ENCODE measurements at regions not wholly inside any gene's neighbourhood (a gene's known extent, or its start where the extent isn't known, plus 50 kb on each side); places are given as distances from the start of the nearest gene placed in this dataset.
"Not testable (repeated sequence)": the region's sequence is repeated elsewhere in the genome, so short reads cannot be mapped to it uniquely, and the experiment has no call there.

- Mint-ChIP-seq H3K36me3 (peaks cover 31% of the 10 kb centered on the region), H3K9me3 (peaks cover 33% of the 10 kb centered on the region)
- H3K27me3 Mint-ChIP-seq (ENCODE audit: low read depth); DNase-seq (ENCODE audit: low spot score); POLR2A ChIA-PET; ATAC-seq; CTCF ChIA-PET; H3K4me3 Mint-ChIP-seq; H3K4me1 Mint-ChIP-seq; H3K27ac Mint-ChIP-seq: not testable (repeated sequence)
Measured at GRCh38 chr4:49570248-49570647, 584.2 kb downstream of the CWH43 start.

GRCh38 chr4:49573666-49574215 lies 587.7 kb downstream of the CWH43 start:
- POLR2A ChIA-PET; H3K4me3 Mint-ChIP-seq; H3K4me1 Mint-ChIP-seq; H3K27me3 Mint-ChIP-seq (ENCODE audit: low read depth); H3K27ac Mint-ChIP-seq; CTCF ChIA-PET; ATAC-seq; DNase-seq (ENCODE audit: low spot score): not testable (repeated sequence)
- peaks cover 40% of the 10 kb centered on the region for H3K9me3 Mint-ChIP-seq
- peaks cover 40% of the 10 kb centered on the region for H3K36me3 Mint-ChIP-seq

- H3K4me3 Mint-ChIP-seq; CTCF ChIA-PET; DNase-seq (ENCODE audit: low spot score); H3K27me3 Mint-ChIP-seq (ENCODE audit: low read depth); H3K4me1 Mint-ChIP-seq; ATAC-seq; H3K27ac Mint-ChIP-seq; POLR2A ChIA-PET: not testable (repeated sequence)
- Mint-ChIP-seq H3K36me3 (peaks cover 35% of the 10 kb centered on the region), H3K9me3 (peaks cover 38% of the 10 kb centered on the region)
Measured at GRCh38 chr4:49575250-49575649, 589.2 kb downstream of the CWH43 start.

DNA sequence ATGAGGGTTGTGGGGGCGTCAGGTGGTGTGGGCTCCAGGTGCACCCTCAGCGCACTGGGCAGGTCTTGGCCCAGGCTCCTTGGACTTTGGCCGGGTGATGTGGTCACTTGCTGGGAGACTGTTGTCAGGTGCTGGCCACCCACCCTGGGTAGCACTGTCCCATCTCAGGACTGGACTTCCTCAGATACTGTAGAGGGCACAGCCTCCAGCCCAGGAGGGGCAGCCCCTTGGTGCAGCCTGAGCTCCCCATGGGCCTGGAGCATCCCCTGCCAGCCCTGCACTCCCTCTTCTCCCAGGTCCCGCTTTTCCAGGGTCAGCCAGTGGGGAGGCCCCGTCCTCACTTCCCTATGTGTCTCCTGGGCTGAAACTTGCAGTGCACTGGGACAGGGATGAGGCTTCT lies 592.3 kb downstream of the CWH43 start:
- H3K4me3 Mint-ChIP-seq; H3K27me3 Mint-ChIP-seq (ENCODE audit: low read depth); DNase-seq (ENCODE audit: low spot score); CTCF ChIA-PET; POLR2A ChIA-PET; H3K27ac Mint-ChIP-seq; H3K4me1 Mint-ChIP-seq; ATAC-seq: not testable (repeated sequence)
- Mint-ChIP-seq H3K36me3 (peaks cover 21% of the 10 kb centered on the region), H3K9me3 (peaks cover 26% of the 10 kb centered on the region; the same call in 1 of the 2 replicates)

GRCh38 chr4:49578899-49579298 lies 592.8 kb downstream of the CWH43 start:
- H3K36me3 Mint-ChIP-seq, result peaks cover 18% of the 10 kb centered on the region
- H3K4me3 Mint-ChIP-seq; H3K27me3 Mint-ChIP-seq (ENCODE audit: low read depth); CTCF ChIA-PET; H3K4me1 Mint-ChIP-seq; ATAC-seq; POLR2A ChIA-PET; H3K27ac Mint-ChIP-seq; DNase-seq (ENCODE audit: low spot score): not testable (repeated sequence)
- H3K9me3 Mint-ChIP-seq, result peaks cover 25% of the 10 kb centered on the region; the same call in 1 of the 2 replicates

GRCh38 chr4:49580166-49580565 lies 594.1 kb downstream of the CWH43 start:
- CTCF ChIA-PET; H3K4me3 Mint-ChIP-seq; H3K27me3 Mint-ChIP-seq (ENCODE audit: low read depth); H3K27ac Mint-ChIP-seq; H3K4me1 Mint-ChIP-seq; DNase-seq (ENCODE audit: low spot score); POLR2A ChIA-PET; ATAC-seq: not testable (repeated sequence)
- Mint-ChIP-seq H3K36me3 (peaks cover 12% of the 10 kb centered on the region), H3K9me3 (peaks cover 21% of the 10 kb centered on the region; the same call in 1 of the 2 replicates)

- H3K4me1 Mint-ChIP-seq; H3K27ac Mint-ChIP-seq; H3K9me3 Mint-ChIP-seq; H3K27me3 Mint-ChIP-seq (ENCODE audit: low read depth); H3K4me3 Mint-ChIP-seq; ATAC-seq; DNase-seq (ENCODE audit: low spot score); POLR2A ChIA-PET; CTCF ChIA-PET; H3K36me3 Mint-ChIP-seq: not testable (repeated sequence)
Measured at GRCh38 chr4:49588401-49588800, 602.3 kb downstream of the CWH43 start.

GRCh38 chr4:49618436-49618835 lies 632.4 kb downstream of the CWH43 start:
- POLR2A ChIA-PET; H3K4me1 Mint-ChIP-seq; DNase-seq (ENCODE audit: low spot score); H3K4me3 Mint-ChIP-seq; CTCF ChIA-PET; H3K27ac Mint-ChIP-seq; H3K9me3 Mint-ChIP-seq; ATAC-seq; H3K27me3 Mint-ChIP-seq (ENCODE audit: low read depth): not testable (repeated sequence)
- H3K36me3 Mint-ChIP-seq, result peaks cover 18% of the 10 kb centered on the region

GRCh38 chr4:49626478-49626877 lies 640.4 kb downstream of the CWH43 start:
- POLR2A ChIA-PET; DNase-seq (ENCODE audit: low spot score); H3K4me1 Mint-ChIP-seq; H3K27me3 Mint-ChIP-seq (ENCODE audit: low read depth); ATAC-seq; CTCF ChIA-PET; H3K4me3 Mint-ChIP-seq; H3K27ac Mint-ChIP-seq: not testable (repeated sequence)
- H3K36me3 Mint-ChIP-seq, result peaks cover 21% of the 10 kb centered on the region
- H3K9me3 Mint-ChIP-seq, result peaks cover 19% of the 10 kb centered on the region
